ENCODE measurements at regions not wholly inside any gene's neighbourhood (a gene's known extent, or its start where the extent isn't known, plus 50 kb on each side); places are given as distances from the start of the nearest gene placed in this dataset.

- TF ChIP-seq POLR2A (IDR thresholded peaks at IDR 0.05; ENCODE audit: low read length): no peak
- no peak for TF ChIP-seq MAFK (IDR thresholded peaks at IDR 0.05; ENCODE audit: partially characterized antibody)
- no peak for TF ChIP-seq ZSCAN20 (CRISPR knock-in tag; IDR thresholded peaks at IDR 0.05)
Observed at GRCh38 chr16:17847234-17847795, 376.6 kb upstream of the XYLT1 start.
